ENCODE measurements at regions not wholly inside any gene's neighbourhood (a gene's known extent, or its start where the extent isn't known, plus 50 kb on each side); places are given as distances from the start of the nearest gene placed in this dataset.
A peak's percentile ranks its signal among the peaks of the same experiment; 100 is the strongest.

DNA sequence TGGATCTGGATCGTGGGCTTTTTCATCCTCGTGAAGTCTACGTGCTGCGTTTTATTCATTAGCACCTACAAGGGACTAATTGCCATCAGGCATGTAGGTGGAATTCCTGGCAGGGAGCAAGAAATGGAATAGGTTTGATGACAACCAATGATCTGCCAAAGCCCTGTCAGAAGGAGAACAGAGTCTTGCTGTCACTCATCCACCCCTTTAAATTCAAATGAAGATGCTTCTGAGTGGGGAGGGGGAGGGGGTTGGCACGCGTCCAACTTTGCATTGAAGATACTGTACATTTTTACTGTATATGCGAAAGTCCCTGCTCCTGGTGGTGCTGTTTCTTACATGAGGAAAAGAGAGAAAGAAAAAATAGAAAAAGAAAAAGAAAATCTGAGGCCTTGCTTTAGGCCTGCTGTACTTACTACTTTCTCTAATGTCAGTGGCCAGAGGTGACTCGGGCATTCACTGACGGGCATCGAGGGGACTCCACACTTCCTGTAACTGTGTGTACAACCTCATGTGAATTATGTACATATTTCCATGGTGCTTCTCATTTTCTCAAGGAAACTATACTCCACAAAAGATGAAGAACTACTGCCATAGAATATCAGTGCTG, 569.1 kb downstream of the INHBA start:
- peak; percentile 21 for DNase-seq

DNA sequence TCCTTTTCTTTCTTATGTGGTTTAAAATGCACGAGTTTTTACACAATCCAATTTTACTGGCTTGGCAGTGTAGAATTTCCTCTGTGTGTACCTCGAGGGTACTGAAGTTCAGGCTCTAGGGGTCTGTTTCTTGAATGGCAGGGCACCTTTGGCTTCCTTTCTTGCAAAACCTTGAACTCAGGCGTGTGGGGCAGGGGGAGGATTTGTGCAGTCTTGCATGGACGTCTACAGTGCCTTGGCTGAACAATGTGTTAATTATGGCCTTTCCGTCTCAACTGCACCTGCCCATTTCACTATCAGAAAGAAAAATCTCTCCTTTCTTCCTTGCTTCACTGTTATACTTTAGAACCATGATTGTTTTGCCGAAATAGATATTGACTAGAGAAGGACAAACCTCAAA, 570.9 kb downstream of the INHBA start:
- no peak for DNase-seq

DNA sequence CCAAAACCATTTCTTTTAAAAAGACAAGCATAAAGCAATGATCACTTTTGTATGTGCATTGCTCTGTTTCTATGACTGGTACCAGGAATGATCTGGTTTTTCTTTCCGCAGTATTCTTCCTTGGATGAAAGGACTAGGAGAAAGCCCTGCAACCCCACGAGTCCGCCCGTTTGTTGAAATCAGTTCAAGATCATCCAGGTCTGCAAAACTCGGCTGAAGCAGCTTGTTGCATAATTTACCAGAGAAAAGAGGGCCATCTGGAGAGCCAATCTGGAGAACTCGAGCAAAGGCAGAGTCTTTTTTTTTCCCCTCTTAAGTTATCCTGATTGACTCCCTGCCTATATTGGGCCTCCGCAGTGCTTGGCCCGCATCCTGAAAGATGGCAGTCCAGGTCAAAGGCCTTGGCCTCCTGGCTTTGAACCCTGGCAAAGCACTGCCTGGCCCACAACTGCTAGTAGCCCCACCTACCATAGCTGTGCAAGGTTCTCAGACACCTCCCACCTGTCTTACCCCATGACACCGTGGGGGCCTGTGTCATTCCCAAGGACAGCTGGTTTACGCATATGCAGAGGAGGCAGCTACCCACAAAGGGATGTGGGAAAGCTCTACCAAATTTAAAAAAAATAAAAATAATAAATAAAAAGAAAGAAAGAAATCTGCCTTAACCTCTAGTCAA, 572.2 kb downstream of the INHBA start:
- no peak for DNase-seq

DNA sequence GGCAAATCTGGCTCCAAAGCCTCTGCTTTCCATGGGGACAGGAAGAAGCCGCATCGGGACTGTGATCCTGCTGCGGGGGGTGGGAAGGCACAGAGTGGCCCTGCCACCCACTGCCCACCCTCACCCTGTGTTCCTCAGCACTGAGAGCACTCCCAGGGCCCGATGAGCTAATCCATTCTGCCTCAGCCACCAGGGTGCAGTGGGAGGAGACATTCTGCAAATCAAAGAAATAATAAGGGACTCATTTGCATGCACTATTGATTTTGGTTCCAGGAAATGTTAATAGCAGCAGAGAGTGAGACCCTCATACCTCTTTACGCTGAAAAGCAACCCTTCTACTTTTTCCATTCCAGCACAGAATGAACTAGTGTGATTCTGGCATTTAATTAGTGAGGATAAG, 572.8 kb downstream of the INHBA start:
- no peak for DNase-seq

DNA sequence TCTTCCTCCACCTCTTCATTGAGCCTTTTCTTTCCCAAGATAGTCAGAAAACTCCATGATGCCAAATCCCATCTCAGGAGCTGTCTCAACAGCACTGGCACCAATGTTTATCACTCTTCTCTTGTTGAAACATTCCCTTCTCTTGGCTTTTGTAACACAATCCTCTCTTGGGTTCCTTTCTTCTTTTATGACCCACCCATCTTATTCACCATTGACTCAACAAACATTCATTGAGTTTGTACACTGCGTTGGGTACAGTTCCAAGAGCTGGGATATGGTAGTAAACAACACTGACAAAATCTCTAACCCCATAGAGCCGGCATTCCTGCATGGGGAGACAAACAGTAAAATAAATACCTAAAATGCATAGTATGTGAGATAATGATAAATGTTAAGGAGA, 577.5 kb downstream of the INHBA start:
- DNase-seq, result no peak

DNA sequence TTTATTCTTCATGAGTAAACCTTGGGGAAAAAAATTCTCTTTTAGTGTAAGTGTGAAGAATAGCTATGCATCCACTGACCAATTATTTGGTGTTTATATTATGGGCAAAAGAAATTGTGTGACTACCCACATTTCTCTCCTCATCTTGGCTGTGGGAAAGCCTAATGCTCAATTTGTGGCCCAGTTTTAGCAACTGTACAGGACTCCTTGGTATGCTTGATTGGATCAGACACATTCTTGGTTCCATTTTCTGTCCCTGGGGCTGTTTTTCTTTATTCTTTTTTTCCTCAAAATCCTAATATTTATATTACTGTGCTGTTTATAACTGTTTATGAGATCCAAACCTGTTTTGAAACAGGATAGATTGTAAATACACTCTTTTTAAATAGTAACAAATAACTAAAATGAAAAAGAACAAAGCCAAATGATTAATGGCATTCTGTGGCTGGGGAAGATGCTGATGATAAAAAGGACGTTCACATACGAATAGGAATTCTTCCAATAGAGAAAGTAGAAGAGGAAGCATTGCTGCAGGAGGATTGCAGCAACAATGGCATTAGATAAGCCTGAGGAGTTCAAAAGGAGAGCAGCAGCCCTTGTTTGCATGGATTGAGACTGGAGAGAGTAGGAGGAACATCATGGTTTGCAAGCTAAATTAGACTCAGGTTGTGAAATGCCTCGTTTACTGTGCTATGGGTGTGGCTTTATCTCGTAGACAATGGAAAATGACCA, 580.5 kb downstream of the INHBA start:
- no peak for DNase-seq

DNA sequence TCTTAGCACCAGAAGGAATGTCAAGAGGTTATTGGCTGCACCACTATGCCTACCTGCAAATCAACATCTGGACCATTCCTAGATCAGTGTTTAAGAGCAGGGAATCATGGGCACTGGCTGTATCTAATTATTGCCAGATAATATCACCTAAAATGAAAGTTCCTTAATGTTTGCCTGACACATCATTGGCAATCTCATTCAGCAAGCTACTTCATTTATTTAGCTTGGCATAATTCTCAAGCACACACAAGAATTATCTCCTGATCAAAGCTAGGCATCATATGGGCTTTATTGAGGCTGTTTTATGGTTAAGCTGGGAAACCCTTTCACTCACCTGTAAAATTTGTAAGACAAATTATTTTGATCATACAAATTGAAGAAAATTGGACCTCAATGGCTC, 581.7 kb downstream of the INHBA start:
- no peak for DNase-seq

DNA sequence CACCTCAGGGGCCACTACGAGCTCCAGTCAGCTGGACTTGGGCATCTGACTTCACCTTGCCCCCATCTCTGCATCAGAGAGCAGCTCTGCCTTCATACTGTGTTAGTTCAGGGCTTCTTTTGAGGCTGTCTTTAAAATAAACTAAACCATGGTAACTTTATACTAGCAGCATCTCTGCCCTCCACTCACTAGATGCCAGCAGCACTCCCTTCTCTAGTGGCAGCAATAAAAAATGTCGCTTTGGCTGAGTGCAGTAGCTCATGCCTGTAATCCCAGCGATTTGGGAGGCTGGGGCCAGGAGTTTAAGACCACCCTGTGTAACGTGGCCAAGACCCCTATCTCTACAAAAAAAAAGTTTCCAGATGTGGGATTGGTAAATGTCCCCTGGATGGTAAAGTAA, 584.4 kb downstream of the INHBA start:
- DNase-seq, result no peak

DNA sequence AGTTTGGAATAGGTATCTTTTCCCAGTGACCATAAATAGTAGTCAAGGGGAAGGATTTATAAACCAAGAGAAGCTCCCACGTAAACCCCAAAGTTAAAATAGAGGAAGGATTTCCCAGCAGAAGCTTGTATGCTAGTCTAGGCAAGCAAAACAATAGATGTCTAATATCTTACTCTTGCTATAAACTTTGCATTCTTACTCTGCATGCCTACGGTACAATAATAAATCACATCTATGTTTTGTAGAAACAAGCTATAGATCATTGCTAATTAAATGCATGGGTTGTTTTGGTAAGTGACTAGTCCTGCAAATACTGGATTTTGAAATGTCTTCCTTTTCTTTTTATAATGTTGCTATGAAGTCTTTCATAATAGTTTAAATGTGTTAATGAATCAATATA, 585.5 kb downstream of the INHBA start:
- no peak for DNase-seq

DNA sequence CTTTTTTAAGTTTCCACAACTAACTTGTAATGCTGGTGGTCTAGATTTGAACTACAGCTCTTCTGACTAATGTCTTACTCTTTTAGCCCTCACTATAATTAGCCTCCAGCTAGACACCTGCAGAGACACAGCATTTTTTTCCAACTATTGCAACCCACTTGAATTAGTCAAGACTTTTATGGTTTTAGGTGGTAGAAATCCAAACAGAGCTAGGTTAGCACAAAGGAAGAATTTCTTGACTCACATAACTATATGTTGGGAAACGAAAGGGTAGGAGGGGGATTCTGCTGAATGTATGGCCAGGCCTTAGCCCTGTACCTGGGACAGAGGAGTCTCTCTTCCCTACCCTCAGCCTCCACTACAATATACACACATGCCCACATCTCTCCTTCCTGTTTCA, 586.1 kb downstream of the INHBA start:
- no peak for DNase-seq

DNA sequence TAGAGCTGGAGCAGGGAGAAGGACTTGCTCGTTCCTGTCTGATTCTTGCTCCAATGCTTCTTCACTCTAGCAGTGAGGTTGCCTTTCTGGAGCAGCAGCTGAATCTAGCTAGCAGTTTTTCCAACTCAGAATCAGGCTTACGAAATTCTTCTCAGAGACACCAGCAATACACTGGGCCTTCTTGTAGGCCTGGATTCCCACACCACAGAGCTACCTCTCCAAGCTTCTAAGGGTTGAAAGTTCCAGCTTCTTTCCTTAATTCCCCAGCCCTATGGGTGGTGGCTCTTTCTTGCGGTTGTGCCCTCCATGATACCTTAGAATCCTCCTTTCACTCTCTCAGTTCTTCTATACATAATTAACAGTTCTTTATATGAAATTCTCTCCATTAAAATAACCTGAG, 586.6 kb downstream of the INHBA start:
- no peak for DNase-seq

DNA sequence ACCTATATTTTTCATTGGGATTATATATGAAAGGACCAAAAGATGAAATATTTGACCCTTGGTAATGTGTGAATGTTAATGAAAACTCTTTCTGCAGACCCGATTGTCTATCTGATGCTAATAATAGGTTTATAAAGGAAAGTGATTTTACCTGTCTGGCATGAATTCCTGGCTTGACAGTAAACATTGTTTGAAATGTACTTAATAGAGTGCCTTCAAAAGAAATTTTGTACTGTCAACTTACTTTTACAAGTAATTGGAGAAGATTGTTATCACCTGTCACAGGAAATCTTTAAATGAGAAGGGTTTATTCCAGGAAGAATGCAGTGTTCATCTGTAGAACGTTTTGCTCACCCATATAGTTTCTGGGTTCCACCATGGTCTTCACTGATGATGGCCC, 588.2 kb downstream of the INHBA start:
- no peak for DNase-seq

DNA sequence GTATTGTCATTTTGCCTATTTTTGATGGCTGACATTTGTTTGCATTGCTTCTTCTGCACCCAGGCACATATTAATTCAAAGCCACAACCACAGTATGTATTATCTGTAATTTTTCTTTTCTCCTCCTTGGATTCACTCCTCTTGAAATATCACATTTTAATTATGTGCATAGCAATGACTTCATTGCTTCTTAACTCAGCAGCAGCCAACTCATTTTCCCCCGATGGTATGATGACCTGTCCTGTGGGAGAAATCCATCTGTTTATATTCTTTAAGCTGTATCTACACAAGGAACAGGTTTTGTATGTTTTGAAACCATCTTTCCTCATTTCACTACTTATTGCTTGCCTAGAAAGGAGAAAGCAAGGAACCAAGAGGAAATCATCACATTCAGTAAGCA, 588.8 kb downstream of the INHBA start:
- DNase-seq, result no peak

DNA sequence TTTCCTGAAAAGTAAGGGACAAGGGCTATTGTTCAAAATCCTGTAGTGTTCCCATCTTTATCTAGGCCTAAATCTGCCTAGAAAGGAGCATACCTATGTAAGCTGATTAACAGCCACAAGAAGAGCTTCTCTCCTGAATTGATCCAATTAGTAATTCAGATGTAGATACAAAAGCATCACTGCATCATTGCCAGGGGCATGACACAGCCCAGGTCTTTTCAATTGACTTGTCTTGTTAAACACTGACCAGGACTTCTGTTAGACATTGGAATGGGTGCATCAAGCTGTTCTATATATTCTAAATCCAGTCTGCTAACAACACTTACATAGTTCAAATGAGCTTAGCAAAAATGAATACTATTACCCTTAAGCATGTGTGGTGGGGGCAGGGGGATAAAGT, 589.2 kb downstream of the INHBA start:
- DNase-seq, result no peak

DNA sequence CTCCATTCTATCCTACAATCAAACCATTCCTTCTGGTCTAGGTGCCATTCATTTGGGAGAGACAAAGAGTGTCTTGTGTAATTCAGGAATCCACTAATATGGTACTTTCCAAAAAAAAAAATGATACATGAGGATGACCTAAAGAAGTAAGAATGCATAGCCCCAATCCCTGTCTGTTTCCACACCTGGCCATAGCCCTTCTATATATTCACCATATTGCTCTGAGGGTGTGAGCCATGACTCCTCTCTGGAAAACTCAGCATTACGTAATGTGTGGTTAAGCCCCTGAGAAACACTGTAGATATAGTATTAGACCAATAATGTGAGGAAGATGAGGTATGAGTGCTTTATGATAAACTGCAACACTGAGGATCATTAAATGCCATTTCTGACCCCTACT, 592.7 kb downstream of the INHBA start:
- no peak for DNase-seq

DNA sequence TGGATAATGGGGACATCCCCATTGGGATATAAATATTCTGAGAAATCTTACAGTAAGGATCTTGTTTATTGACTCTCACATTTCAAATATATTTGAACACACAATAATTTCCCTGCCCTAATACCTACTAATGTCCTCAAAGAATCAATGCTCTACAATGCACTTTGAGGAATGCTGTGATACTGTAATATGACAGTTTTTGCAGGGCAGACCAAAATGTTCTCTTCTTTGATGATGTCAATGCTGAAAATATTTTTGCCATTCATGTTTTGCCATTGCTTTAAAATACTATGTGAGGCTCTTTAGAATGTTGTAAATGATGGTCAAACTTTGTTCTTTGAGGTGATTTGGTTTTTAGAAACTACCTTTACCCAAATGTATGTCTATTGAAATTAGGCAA, 594.1 kb downstream of the INHBA start:
- DNase-seq, result no peak

DNA sequence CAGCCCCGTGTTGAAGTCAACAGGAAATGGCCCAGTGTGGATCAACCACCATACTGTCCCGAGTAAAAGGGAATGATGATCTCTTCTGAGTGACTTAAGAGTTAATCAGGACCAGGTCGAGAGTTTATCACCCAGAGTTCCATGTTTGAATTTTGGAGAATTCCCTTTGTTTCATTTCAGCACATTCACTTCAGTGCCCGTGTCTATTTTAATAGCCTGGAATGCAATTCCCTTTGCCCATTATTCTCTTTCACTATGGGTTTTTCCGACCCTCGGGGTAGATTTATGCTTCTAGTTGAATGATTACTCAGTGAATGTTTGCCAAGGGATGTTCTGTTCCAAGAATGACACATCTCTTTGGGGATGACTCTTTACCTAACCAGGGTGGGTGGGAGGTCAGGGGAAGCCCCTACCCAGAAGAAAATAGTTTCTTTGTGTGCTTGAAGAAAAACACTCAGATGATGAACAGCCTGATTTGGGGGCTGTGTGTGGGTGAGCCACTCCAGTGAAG, 594.9 kb downstream of the INHBA start:
- no peak for DNase-seq

DNA sequence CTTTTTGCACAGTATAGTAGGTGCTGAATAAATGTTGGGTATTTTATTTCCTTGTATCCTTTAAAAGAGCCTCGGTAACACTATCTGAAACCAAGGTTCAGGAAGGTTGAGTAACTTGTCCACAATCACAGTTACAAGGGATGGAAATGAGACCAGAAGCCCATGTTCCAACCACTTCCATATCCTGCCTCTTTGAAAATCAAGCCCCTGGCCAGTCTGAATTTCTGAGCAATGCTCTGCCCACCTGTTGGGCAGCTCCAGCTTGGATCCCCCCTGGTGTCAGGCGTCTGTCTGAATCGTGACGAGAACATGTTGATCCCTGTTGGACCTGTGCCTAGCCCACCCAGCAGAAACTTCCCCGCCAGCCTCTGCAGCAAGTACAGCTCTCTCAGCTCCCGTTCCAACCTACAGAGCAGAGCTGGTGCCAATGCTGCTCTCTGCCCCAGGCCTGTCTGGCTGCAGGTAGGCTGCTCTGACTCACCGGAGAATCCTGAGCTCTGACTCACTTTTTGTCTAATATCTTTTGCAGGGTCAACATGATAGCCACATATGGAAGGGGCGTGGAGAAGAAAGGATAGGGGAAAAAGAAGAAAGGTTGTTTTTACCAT, 595.5 kb downstream of the INHBA start:
- no peak for DNase-seq

DNA sequence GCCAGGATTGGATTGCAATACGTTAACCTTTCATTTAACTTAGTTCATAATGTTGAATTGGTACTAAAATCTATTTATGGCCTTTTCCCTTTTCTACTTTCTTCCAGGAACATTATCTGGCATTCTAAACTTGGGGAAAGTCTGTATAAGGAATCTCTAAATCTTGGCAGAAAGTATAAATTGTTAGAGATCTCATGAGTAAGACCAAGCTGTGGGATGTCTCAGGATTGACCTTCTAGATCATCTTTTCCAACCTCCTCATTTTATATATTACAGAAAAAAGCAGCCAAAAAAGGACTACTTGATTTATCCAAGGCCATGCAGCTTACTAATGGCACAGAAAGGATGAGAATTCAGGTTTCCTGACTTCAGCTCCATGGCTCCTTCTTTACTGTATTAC, 598.3 kb downstream of the INHBA start:
- DNase-seq, result peak; percentile 45

DNA sequence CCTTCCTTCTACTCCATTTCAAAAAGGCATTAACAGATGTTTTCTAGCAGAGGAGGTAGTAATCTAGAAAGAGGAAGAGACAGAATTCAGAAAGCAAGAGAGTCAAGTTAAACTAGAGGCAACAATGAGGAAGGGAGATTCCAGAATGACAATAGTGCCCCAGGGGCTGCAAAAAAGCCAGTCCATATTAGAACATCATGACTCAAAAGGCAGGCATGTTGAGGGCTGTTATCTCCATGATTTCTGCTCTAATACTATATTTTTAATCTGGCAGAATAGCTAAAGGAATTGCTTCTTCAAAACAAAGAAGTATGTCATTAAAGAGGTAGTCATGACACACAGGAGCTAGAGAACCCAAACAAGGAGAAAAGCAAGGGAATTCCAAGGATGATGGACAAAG, 599.6 kb downstream of the INHBA start:
- DNase-seq, result no peak

DNA sequence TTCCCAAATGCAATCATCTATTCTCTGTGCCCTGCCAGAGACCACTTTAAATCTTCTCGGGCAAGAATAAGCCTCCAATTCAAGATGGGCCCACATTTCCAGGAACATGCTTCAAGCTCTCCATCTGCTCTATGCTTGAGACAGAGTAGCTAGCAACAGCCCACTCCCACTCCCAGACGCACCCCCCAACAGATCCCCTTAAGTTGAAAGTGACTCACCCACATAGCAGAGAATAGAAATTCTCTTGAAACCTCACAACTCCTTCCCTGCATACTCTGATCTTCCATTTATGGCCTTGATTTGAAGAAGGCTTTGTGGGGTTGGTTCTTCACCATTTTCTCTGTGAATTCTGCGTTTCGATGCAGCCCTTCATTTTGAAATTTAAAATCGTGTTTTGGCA, 604.0 kb downstream of the INHBA start:
- no peak for DNase-seq

DNA sequence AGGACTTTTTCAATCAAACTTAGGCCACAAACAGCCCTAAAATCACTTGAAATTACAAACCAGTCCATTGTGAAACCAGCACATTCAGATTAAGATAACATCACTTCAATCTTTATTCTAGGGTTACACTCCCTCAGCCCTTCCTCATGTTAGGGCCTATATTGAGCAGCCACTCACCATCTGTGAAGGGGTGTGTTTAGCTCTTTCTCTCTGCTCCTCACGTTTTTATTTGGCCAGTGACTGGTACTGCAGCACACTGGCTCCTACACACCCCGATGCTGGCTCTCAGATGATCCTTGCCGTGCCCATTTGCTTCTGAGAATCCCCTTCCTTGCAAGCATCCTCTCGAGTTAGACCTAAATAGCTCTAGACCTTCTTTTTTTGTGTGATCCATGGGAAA, 604.5 kb downstream of the INHBA start:
- no peak for DNase-seq

DNA sequence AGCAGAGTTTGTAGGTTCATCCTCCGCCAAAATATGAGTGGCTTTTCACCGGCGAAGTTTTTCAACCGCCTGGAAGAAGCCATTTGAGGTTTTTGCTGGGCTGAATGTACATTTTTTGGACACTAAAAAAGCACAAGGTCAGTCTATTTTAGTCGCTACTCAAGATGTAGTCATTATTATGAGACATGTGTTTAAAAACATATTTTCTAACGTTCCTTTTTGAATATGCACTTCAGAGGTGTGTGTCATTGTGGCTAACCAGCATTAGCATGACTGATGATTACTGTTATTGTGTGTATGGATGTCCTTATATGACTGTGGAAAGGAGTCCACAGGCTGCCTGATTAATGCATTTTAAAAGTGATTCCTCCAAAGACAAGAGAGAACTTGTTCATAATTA, 605.4 kb downstream of the INHBA start:
- DNase-seq, result no peak
